HG02885 (cell line): ENCODE measurements at regions not wholly inside any gene's neighbourhood (a gene's known extent, or its start where the extent isn't known, plus 50 kb on each side); places are given as distances from the start of the nearest gene placed in this dataset.
"Not testable (repeated sequence)": the region's sequence is repeated elsewhere in the genome, so short reads cannot be mapped to it uniquely, and the experiment has no call there.

Experiments used
- ATAC-seq: cut with Tn5 transposase; IDR thresholded peaks from one replicate; pipeline ENCODE4 v1.9.1; 2021; ENCODE audit warnings: mild to moderate bottlenecking; ENCODE audit not compliant: unreplicated experiment, poor library complexity

- no peak for ATAC-seq
These were observed 139.8 kb upstream of the BASP1 start for GRCh38 chr5:17077440-17078233.

- no peak for ATAC-seq
These were observed 137.9 kb upstream of the BASP1 start for GRCh38 chr5:17079562-17079961.

GRCh38 chr5:17080361-17080760 lies 137.1 kb upstream of the BASP1 start:
- ATAC-seq, result no peak

GRCh38 chr5:17081142-17081541 lies 136.3 kb upstream of the BASP1 start:
- no peak for ATAC-seq

- ATAC-seq, result not testable (repeated sequence)
These were observed 134.2 kb upstream of the BASP1 start for GRCh38 chr5:17083276-17083675.

- no peak for ATAC-seq
These were observed 130.4 kb upstream of the BASP1 start for GRCh38 chr5:17087035-17087434.

GRCh38 chr5:17088051-17088450 lies 129.4 kb upstream of the BASP1 start:
- ATAC-seq, result no peak

GRCh38 chr5:17089001-17089400 lies 128.4 kb upstream of the BASP1 start:
- ATAC-seq, result no peak

- no peak for ATAC-seq
These were observed 127.7 kb upstream of the BASP1 start for GRCh38 chr5:17089690-17090089.

GRCh38 chr5:17090839-17091238 lies 126.6 kb upstream of the BASP1 start:
- ATAC-seq, result no peak

- ATAC-seq, result no peak
These were observed 122.6 kb upstream of the BASP1 start for GRCh38 chr5:17094830-17095229.

- no peak for ATAC-seq
These were observed 120.3 kb upstream of the BASP1 start for GRCh38 chr5:17096952-17097695.

GRCh38 chr5:17099946-17100345 lies 117.5 kb upstream of the BASP1 start:
- ATAC-seq, result no peak

- no peak for ATAC-seq
These were observed 114.0 kb upstream of the BASP1 start for GRCh38 chr5:17103461-17103860.

GRCh38 chr5:17105744-17106418 lies 111.5 kb upstream of the BASP1 start:
- no peak for ATAC-seq

GRCh38 chr5:17106521-17106920 lies 110.9 kb upstream of the BASP1 start:
- ATAC-seq, result no peak

GRCh38 chr5:17112091-17112716 lies 105.2 kb upstream of the BASP1 start:
- not testable (repeated sequence) for ATAC-seq

- no peak for ATAC-seq
These were observed 104.1 kb upstream of the BASP1 start for GRCh38 chr5:17113174-17113958.

GRCh38 chr5:17114233-17114632 lies 103.2 kb upstream of the BASP1 start:
- ATAC-seq, result no peak
